Nucleus accumbens (tissue), 56 donors: ENCODE measurements at regions not wholly inside any gene's neighbourhood (a gene's known extent, or its start where the extent isn't known, plus 50 kb on each side); places are given as distances from the start of the nearest gene placed in this dataset.
"Not testable (repeated sequence)": the region's sequence is repeated elsewhere in the genome, so short reads cannot be mapped to it uniquely, and the experiment has no call there.

Experiments used
- DNase-seq, 56 donors: peaks; one replicate each; lab custom pipeline; 2025; lab: John Stamatoyannopoulos, UW

GRCh38 chr3:81072591-81072990 is 688.9 kb downstream of the GBE1 start:
- DNase-seq, result no peak

- no peak for DNase-seq
Measured at GRCh38 chr3:81068546-81068945, 692.9 kb downstream of the GBE1 start.

GRCh38 chr3:81063896-81064295 is 697.5 kb downstream of the GBE1 start:
- DNase-seq, result no peak

- not testable (repeated sequence) for DNase-seq
Measured at GRCh38 chr3:81051133-81051532, 710.3 kb downstream of the GBE1 start.

- no peak for DNase-seq
Measured at GRCh38 chr3:81048058-81048665, 713.3 kb downstream of the GBE1 start.

GRCh38 chr3:81045976-81046375 is 715.5 kb downstream of the GBE1 start:
- DNase-seq, result no peak

GRCh38 chr3:81045246-81045645 is 716.2 kb downstream of the GBE1 start:
- no peak for DNase-seq

- no peak for DNase-seq
Measured at GRCh38 chr3:81043660-81044199, 717.7 kb downstream of the GBE1 start.

- no peak for DNase-seq
Measured at GRCh38 chr3:81043009-81043408, 718.4 kb downstream of the GBE1 start.

GRCh38 chr3:81041331-81041730 is 720.1 kb downstream of the GBE1 start:
- no peak for DNase-seq

GRCh38 chr3:81040107-81040506 is 721.3 kb downstream of the GBE1 start:
- DNase-seq, result no peak

GRCh38 chr3:81033684-81034083 is 727.8 kb downstream of the GBE1 start:
- no peak for DNase-seq

GRCh38 chr3:81033185-81033584 is 728.3 kb downstream of the GBE1 start:
- DNase-seq, result no peak

GRCh38 chr3:81029861-81030260 is 731.6 kb downstream of the GBE1 start:
- no peak for DNase-seq

- DNase-seq, result no peak
Measured at GRCh38 chr3:81027344-81027743, 734.1 kb downstream of the GBE1 start.

GRCh38 chr3:81024560-81024959 is 736.9 kb downstream of the GBE1 start:
- DNase-seq, result no peak

- no peak for DNase-seq
Measured at GRCh38 chr3:81022339-81022738, 739.1 kb downstream of the GBE1 start.

- DNase-seq, result no peak
Measured at GRCh38 chr3:81013360-81013759, 748.1 kb downstream of the GBE1 start.

GRCh38 chr3:81005992-81006391 is 755.5 kb downstream of the GBE1 start:
- DNase-seq, result no peak

- DNase-seq, result no peak
Measured at GRCh38 chr3:81003817-81004216, 757.6 kb downstream of the GBE1 start.

- DNase-seq, result no peak
Measured at GRCh38 chr3:81003008-81003645, 758.3 kb downstream of the GBE1 start.

GRCh38 chr3:80999481-80999880 is 762.0 kb downstream of the GBE1 start:
- no peak for DNase-seq
